PC-3 (cell line): ENCODE measurements at regions not wholly inside any gene's neighbourhood (a gene's known extent, or its start where the extent isn't known, plus 50 kb on each side); places are given as distances from the start of the nearest gene placed in this dataset.

Experiments
- CTCF ChIP-seq: fragments of 300-600 bp; sonication (generic); conservative IDR thresholded peaks from 2 replicates; pipeline ENCODE4 v1.5.1; 2017; ENCODE audit warnings: antibody characterized with exemption, low read depth, mild to moderate bottlenecking, low read length
- EZH2 ChIP-seq: fragments of 300-600 bp; sonication (generic); IDR thresholded peaks from one replicate; pipeline ENCODE4 v1.6.1; 2017; ENCODE audit warnings: antibody characterized with exemption, mild to moderate bottlenecking, low read length; ENCODE audit not compliant: unreplicated experiment
- EZH2phosphoT487 ChIP-seq: fragments of 300-600 bp; sonication (generic); IDR thresholded peaks from 2 replicates; pipeline ENCODE4 v1.6.1; 2018; ENCODE audit warnings: mild to moderate bottlenecking, antibody characterized with exemption, low read length, borderline replicate concordance

GRCh38 chr2:142286618-142287017 is 155.8 kb upstream of the LRP1B start:
- no peak for TF ChIP-seq EZH2
- peak; percentile 72 for TF ChIP-seq CTCF
- no peak for TF ChIP-seq EZH2phosphoT487
